ENCODE measurements at regions not wholly inside any gene's neighbourhood (a gene's known extent, or its start where the extent isn't known, plus 50 kb on each side); places are given as distances from the start of the nearest gene placed in this dataset.

DNA sequence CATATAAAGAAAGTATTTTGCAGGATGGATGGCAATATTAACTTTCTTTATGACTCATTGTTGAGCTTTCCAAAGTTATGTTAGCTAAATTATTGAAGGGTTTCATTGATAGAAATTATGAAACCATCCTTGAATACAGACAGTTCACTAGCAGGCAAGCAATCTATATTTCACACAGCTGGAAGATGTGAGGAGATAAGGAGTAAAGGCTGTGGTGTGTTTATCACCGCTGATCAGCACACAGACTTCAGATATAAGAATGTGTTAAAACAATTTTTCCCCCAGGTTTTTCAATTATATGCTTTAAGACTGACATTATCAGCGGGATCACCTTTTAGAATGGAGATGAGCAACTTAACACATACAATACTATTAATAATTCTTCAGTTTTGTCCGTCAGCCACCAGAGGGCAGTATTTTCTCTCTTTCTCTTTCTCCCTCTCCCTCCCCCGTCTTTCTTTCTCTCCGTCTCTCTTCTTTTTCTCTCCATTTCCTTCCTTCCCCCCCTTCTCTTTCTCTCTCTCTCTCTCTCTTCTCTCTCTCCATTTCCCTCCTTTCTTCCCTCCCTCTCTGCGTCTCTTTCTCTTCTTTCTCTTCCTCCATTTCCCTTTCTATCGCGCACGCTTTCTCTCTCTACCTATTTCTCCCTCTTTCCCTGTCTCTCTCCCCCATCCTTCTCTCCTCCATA lies 62.9 kb upstream of the FAM171A1 start:
- TF ChIP-seq, protein P1, sequence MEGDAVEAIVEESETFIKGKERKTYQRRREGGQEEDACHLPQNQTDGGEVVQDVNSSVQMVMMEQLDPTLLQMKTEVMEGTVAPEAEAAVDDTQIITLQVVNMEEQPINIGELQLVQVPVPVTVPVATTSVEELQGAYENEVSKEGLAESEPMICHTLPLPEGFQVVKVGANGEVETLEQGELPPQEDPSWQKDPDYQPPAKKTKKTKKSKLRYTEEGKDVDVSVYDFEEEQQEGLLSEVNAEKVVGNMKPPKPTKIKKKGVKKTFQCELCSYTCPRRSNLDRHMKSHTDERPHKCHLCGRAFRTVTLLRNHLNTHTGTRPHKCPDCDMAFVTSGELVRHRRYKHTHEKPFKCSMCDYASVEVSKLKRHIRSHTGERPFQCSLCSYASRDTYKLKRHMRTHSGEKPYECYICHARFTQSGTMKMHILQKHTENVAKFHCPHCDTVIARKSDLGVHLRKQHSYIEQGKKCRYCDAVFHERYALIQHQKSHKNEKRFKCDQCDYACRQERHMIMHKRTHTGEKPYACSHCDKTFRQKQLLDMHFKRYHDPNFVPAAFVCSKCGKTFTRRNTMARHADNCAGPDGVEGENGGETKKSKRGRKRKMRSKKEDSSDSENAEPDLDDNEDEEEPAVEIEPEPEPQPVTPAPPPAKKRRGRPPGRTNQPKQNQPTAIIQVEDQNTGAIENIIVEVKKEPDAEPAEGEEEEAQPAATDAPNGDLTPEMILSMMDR (IDR thresholded peaks at IDR 0.05) = peak; percentile 70 to 75 (median 74)
- TF ChIP-seq POLR2A (IDR thresholded peaks at IDR 0.05) = no peak
